Lung (tissue), 11 donors: ENCODE measurements at regions not wholly inside any gene's neighbourhood (a gene's known extent, or its start where the extent isn't known, plus 50 kb on each side); places are given as distances from the start of the nearest gene placed in this dataset.

ENCODE experiments used
- ATAC-seq: fragments of 200-7000 bp; cut with Tn5 transposase; one replicate; pipeline ENCODE4 v1.9.1; 2020; ENCODE audit warnings: moderate number of reproducible peaks; ENCODE audit not compliant: insufficient read depth, low FRiP score
- DNase-seq, 3 donors: peaks; one replicate each; pipeline ENCODE4 v3.0.0-alpha.2; 2013 to 2017
- H3K27ac ChIP-seq, 2 donors: one replicate each; pipeline ENCODE4 v1.5.1; 2013; ENCODE audit warnings: mild to moderate bottlenecking in 2 of 2, moderate library complexity in 2 of 2, control low read depth in 1 of 2, inconsistent platforms in 1 of 2, low read depth in 1 of 2, low read length in 1 of 2
- H3K27me3 ChIP-seq, 3 donors: one replicate each; pipeline ENCODE4 v1.5.1; 2013; ENCODE audit warnings: low read length in 2 of 3; ENCODE audit not compliant: control insufficient read depth in 3 of 3, insufficient read depth in 3 of 3
- H3K36me3 ChIP-seq, 4 donors: one replicate each; pipeline ENCODE4 v1.5.1; 2013; ENCODE audit warnings: low read length in 4 of 4, mild to moderate bottlenecking in 1 of 4, moderate library complexity in 1 of 4; ENCODE audit not compliant: control insufficient read depth in 4 of 4, insufficient read depth in 4 of 4
- H3K4me1 ChIP-seq, 5 donors: one replicate each; pipeline ENCODE4 v1.5.1; 2013; ENCODE audit warnings: low read length in 5 of 5, mild to moderate bottlenecking in 2 of 5, moderate library complexity in 1 of 5; ENCODE audit not compliant: control insufficient read depth in 5 of 5, insufficient read depth in 5 of 5
- H3K4me3 ChIP-seq: one replicate; pipeline ENCODE4 v1.5.1; 2013; ENCODE audit warnings: mild to moderate bottlenecking, control low read depth, moderate library complexity
- H3K9ac ChIP-seq, 2 donors: one replicate each; pipeline ENCODE4 v1.5.1; 2013; ENCODE audit warnings: low read length in 2 of 2, control low read depth in 1 of 2; ENCODE audit not compliant: insufficient read depth in 1 of 2
- H3K9me3 ChIP-seq, 4 donors: one replicate each; pipeline ENCODE4 v1.5.1; 2013; ENCODE audit warnings: low read length in 3 of 4, mild to moderate bottlenecking in 1 of 4, moderate library complexity in 1 of 4; ENCODE audit not compliant: control insufficient read depth in 4 of 4, insufficient read depth in 3 of 4
- WGBS, 2 donors: extraction: QIAGEN DNeasy Blood & Tissue Kit; methylation state at CpG; one replicate each; pipeline ENCODE4 v1.1.7; 2013; 5-methylcytosine and 5-hydroxymethylcytosine counted together
- TF ChIP-seq, protein P1 (sequence below): IDR thresholded peaks from 2 replicates; pipeline ENCODE4 v1.5.1; 2012; ENCODE audit warnings: mild to moderate bottlenecking; ENCODE audit errors: control extremely low read depth, extremely low read depth
- donor health status: control.
- donor health status: control.
- donor health status: Bipolar disorder and iron deficiency.
- donor health status: healthy.
- donor health status: DM: yes; HTN: yes; CAD: no.

DNA sequence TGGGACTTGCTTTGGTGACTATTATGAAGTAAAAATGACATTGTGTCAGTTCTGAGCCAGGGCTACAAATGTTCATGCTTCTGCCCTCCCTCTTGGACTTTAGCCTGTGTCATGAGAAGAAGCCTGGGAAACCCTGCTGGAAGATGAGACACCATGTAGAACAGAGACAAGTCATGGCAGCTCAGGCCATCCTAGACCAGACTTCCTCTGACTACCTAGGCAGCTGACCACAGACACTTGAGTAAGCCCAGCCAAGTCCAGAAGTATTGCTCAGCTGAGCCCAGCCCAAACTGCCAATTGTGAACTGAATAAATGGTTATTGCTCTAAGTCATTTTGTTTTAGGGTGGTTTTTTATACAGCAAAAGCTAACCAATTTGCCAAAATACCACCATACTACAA is 467.6 kb upstream of the CNKSR2 start:
- TF ChIP-seq, protein P1, sequence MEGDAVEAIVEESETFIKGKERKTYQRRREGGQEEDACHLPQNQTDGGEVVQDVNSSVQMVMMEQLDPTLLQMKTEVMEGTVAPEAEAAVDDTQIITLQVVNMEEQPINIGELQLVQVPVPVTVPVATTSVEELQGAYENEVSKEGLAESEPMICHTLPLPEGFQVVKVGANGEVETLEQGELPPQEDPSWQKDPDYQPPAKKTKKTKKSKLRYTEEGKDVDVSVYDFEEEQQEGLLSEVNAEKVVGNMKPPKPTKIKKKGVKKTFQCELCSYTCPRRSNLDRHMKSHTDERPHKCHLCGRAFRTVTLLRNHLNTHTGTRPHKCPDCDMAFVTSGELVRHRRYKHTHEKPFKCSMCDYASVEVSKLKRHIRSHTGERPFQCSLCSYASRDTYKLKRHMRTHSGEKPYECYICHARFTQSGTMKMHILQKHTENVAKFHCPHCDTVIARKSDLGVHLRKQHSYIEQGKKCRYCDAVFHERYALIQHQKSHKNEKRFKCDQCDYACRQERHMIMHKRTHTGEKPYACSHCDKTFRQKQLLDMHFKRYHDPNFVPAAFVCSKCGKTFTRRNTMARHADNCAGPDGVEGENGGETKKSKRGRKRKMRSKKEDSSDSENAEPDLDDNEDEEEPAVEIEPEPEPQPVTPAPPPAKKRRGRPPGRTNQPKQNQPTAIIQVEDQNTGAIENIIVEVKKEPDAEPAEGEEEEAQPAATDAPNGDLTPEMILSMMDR = no peak
- Histone ChIP-seq H3K4me3 (no peak overlapping the region), H3K9me3 (peaks cover 0 to 8% (median 0%) of the 10 kb centered on the region in 4 donors), H3K9ac (no peak overlapping the region), H3K27ac (no peak overlapping the region), H3K4me1 (no peaks in the 10 kb centered on the region), H3K36me3 (no peaks in the 10 kb centered on the region), H3K27me3 (no peaks in the 10 kb centered on the region)
- ATAC-seq (no peak), DNase-seq (no peak)

DNA sequence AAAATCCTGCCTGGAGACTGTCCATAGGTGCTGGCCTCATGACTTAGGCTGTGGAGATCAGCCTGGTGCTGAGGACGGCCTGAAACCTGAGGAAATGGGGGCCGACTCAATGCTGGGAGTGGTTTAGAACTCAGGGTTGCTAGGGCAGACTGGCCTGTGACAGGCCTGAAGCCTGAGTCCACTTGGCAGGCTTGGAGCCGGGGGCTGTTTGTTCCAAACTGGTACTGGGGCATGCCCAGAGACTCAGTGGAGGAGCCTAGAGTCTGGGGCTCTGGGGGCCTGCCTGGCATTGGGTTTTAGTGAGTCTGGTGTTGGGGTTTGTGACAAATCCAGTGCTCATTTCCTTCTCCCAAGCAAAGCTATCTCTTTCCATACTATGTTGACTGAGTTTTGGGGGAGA is 489.7 kb upstream of the CNKSR2 start:
- H3K27ac ChIP-seq = no peak overlapping the region
- H3K9me3 ChIP-seq = peaks cover 0 to 4% (median 0%) of the 10 kb centered on the region in 4 donors
- H3K9ac ChIP-seq = no peak overlapping the region
- WGBS, 2 donors = 63 to 71% methylated on average over 3 of the region's 3 CpGs
- TF ChIP-seq, protein P1 = no peak
- no peak overlapping the region for H3K4me3 ChIP-seq
- no peaks in the 10 kb centered on the region for H3K36me3 ChIP-seq
- ATAC-seq (no peak), DNase-seq (no peak)
- H3K27me3 ChIP-seq = peaks cover 0 to 3% (median 0%) of the 10 kb centered on the region in 3 donors
- no peaks in the 10 kb centered on the region for H3K4me1 ChIP-seq

DNA sequence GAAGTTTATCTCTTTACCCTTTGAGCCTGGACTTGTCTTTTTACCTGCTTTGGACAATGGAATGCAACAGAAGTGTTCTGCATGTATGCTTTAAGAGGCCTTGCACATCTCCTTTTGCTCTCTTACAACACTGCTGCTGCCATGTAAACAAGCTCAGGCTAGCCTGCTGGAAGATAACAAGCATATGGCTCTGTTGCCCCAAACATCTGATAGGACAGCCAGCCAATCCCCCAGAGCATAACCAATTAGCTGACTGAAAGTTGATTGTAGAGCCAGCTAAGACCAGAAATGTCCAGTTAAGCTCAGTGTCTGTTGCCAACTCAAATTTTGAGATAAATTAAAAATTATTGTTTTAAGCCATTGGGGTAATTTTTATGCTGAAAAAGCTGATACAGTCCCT is 510.6 kb upstream of the CNKSR2 start:
- no peak for ATAC-seq
- Histone ChIP-seq H3K27ac (no peak overlapping the region), H3K4me1 (no peaks in the 10 kb centered on the region), H3K9me3 (peaks cover 0 to 8% (median 4%) of the 10 kb centered on the region in 4 donors), H3K9ac (no peak overlapping the region), H3K4me3 (no peak overlapping the region), H3K27me3 (no peaks in the 10 kb centered on the region), H3K36me3 (no peaks in the 10 kb centered on the region)
- peak; percentile 29 to 84 (median 67) for DNase-seq
- TF ChIP-seq, protein P1 = no peak

DNA sequence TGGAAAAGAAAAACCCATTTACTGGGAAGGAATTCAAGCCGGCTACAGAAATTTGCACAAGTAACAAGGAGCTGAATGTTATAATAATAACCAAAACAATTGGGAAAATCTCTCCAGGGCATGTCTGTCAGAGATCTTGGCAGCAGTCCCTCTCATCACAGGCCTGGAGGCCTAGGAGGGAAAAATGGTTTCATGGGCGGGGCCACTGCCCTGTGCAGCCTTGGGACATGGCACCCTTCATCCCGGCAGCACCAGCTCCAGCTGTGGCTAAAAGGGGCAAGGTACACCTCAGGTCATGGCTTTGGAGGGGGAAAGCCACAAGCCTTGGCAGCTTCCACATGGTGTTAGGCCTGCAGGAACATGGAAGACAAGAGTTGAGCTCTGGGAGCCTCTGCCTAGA is 513.1 kb upstream of the CNKSR2 start:
- Histone ChIP-seq H3K4me1 (no peaks in the 10 kb centered on the region), H3K9ac (no peak overlapping the region), H3K9me3 (peaks cover 0 to 8% (median 4%) of the 10 kb centered on the region in 4 donors), H3K36me3 (no peaks in the 10 kb centered on the region), H3K27me3 (no peaks in the 10 kb centered on the region), H3K4me3 (no peak overlapping the region), H3K27ac (no peak overlapping the region)
- TF ChIP-seq, protein P1 = no peak
- no peak for DNase-seq
- WGBS, 2 donors = 80 to 91% methylated on average over 3 of the region's 3 CpGs
- ATAC-seq = no peak
